ENCODE measurements at regions not wholly inside any gene's neighbourhood (a gene's known extent, or its start where the extent isn't known, plus 50 kb on each side); places are given as distances from the start of the nearest gene placed in this dataset.

DNA sequence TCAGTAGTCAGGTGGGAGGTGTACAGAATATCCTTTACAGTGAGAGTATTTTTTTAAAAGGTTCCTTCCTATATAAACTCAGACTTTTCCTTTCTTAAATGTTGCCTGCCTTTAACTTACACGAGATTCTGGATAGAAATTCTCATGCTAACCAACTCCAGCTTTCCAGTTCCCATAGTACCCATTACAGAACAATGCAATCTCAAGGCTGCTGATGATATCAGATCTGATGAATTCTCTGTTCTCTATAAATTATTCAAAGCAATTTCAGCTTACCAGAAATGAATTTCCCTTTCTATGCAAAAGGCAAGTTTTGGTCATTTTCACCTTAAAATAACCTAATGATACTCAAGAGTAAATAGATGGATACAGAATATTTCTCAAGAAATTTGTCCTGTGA, 90.3 kb downstream of the NUDT12 start:
- H3K9me3 ChIP-seq (ENCODE audit: insufficient read depth in 2 of 2, low read depth in 1 of 2, low read length in 1 of 2) = no peaks in the 10 kb centered on the region
- H2AK5ac ChIP-seq (ENCODE audit: low read depth, low read length) = no peak overlapping the region
- H2BK20ac ChIP-seq (ENCODE audit: low read length) = no peak overlapping the region
- H3K36me3 ChIP-seq (ENCODE audit: control insufficient read depth in 2 of 4, insufficient read depth in 4 of 4, low read length in 3 of 4) = no peaks in the 10 kb centered on the region
- ChIA-PET CTCF (ENCODE audit: partially characterized antibody) (interaction anchor here (1.2 to 2.0 kb wide), 7 partner anchors 12 to 257 kb away, joined by 3 to 8 read pairs (median 4); no protein-coding TSS in a partner anchor), POLR2A (ENCODE audit: partially characterized antibody) (no interaction called here)
- no peak overlapping the region for H3K23ac ChIP-seq (ENCODE audit: insufficient read length)
- H3K56ac ChIP-seq (replicated peaks; ENCODE audit: insufficient read length, low read depth, low read length) = no peak overlapping the region
- H3K27ac ChIP-seq (ENCODE audit: low read depth, low read length) = no peak overlapping the region
- H3K9ac ChIP-seq (replicated peaks in 1 of 4; ENCODE audit: extremely low read depth in 1 of 4, low read depth in 3 of 4, low read length in 3 of 4) = no peak overlapping the region
- H3K27me3 ChIP-seq (replicated peaks in 1 of 4; ENCODE audit: control insufficient read depth in 3 of 4, extremely low read depth in 1 of 4, insufficient read depth in 3 of 4, low read length in 3 of 4) = no peaks in the 10 kb centered on the region
- H3K4me1 ChIP-seq (replicated peaks in 1 of 4; ENCODE audit: control insufficient read depth in 3 of 4, insufficient read depth in 4 of 4, low read length in 3 of 4) = peaks cover 0 to 4% (median 0%) of the 10 kb centered on the region in 4 experiments; a peak in 1 of 7 replicates
- H3K79me1 ChIP-seq (ENCODE audit: low read depth, low read length) = no peaks in the 10 kb centered on the region
- no peak overlapping the region for H2BK5ac ChIP-seq (ENCODE audit: low read depth, low read length)
- H4K91ac ChIP-seq (replicated peaks; ENCODE audit: insufficient read length, low read length) = no peak overlapping the region
- no peak overlapping the region for H3K14ac ChIP-seq (ENCODE audit: insufficient read length)
- no peak overlapping the region for H2BK120ac ChIP-seq (replicated peaks; ENCODE audit: low read depth, low read length)
- H3K4me3 ChIP-seq (ENCODE audit: extremely low read depth in 1 of 4, insufficient read depth in 2 of 4, low read depth in 3 of 4, low read length in 4 of 4) = no peak overlapping the region
- H2BK15ac ChIP-seq (ENCODE audit: low read length) = no peak overlapping the region
- H3K4ac ChIP-seq (replicated peaks; ENCODE audit: insufficient read length, low read depth, low read length) = no peak overlapping the region
- H3K4me2 ChIP-seq (ENCODE audit: insufficient read depth in 1 of 2, low read depth in 2 of 2, low read length in 2 of 2) = no peak overlapping the region
- no peak overlapping the region for H2BK12ac ChIP-seq (ENCODE audit: low read depth, low read length)
- no peaks in the 10 kb centered on the region for H3K79me2 ChIP-seq (ENCODE audit: control insufficient read depth in 1 of 2, insufficient read depth in 2 of 2, low read length in 2 of 2)
- DNase-seq (ENCODE audit: low read depth in 1 of 2, low spot score in 2 of 2) (no peak), FAIRE-seq (no peak)
- WGBS, 2 experiments (ENCODE audit: extremely low coverage in 1 of 2, insufficient coverage in 1 of 2, insufficient read length in 1 of 2, insufficient replicate concordance in 2 of 2, low coverage in 1 of 2, low lambda C conversion rate in 2 of 2, missing lambda C conversion rate in 1 of 2) = 86% methylated on average over 1 of the region's 1 CpG; no CpG with 5 or more reads in 1 of the 2 experiments
- H4K5ac ChIP-seq (ENCODE audit: insufficient read length, low read depth, low read length) = no peak overlapping the region
- TF ChIP-seq CREB1 (IDR thresholded peaks at IDR 0.05) = no peak
- no peak for TF ChIP-seq SIX5 (IDR thresholded peaks at IDR 0.05; ENCODE audit: low read depth, low read length)
- TF ChIP-seq FOSL1 (IDR thresholded peaks at IDR 0.05; ENCODE audit: insufficient read depth, low read depth, low read length) = no peak
- no peak for TF ChIP-seq CBX8 (IDR thresholded peaks at IDR 0.05; ENCODE audit: borderline replicate concordance, low read depth, low read length)
- TF ChIP-seq ZNF274 (IDR thresholded peaks at IDR 0.05; ENCODE audit: borderline replicate concordance, extremely low read depth, low read length) = no peak
- TF ChIP-seq KDM1A (IDR thresholded peaks at IDR 0.05; ENCODE audit: borderline replicate concordance, low read length) = no peak
- H4K8ac ChIP-seq (ENCODE audit: extremely low read depth, insufficient read depth, low read length) = no peak overlapping the region
- no peaks in the 10 kb centered on the region for H4K20me1 ChIP-seq (replicated peaks in 1 of 2; ENCODE audit: control insufficient read depth in 1 of 2, insufficient read depth in 2 of 2, low read length in 2 of 2)
- no peaks in the 10 kb centered on the region; the same call in 1 of the 2 replicates for H3K23me2 ChIP-seq (ENCODE audit: low read depth, low read length)
- H2AFZ ChIP-seq (ENCODE audit: low read length) = no peak overlapping the region
- H3K18ac ChIP-seq (ENCODE audit: extremely low read depth, low read length) = no peak overlapping the region
